Small intestine (tissue), 7 donors: ENCODE measurements at regions not wholly inside any gene's neighbourhood (a gene's known extent, or its start where the extent isn't known, plus 50 kb on each side); places are given as distances from the start of the nearest gene placed in this dataset.
"Not testable (repeated sequence)": the region's sequence is repeated elsewhere in the genome, so short reads cannot be mapped to it uniquely, and the experiment has no call there.

ENCODE experiments used
- DNase-seq, 2 donors: peaks; one replicate each; pipeline versions ENCODE4 v3.0.0 to v3.0.0-alpha.2; 2013
- FAIRE-seq: peaks from 2 replicates; lab custom pipeline; 2012; peaks lifted over from hg19 to GRCh38; lab: Jason Lieb, UNC
- H3K27ac ChIP-seq, 3 donors: one replicate each; pipeline ENCODE4 v1.5.1; 2013; ENCODE audit warnings: low read length in 2 of 3, mild to moderate bottlenecking in 2 of 3, control low read depth in 1 of 3, inconsistent platforms in 1 of 3, low read depth in 1 of 3, moderate library complexity in 1 of 3
- H3K27me3 ChIP-seq, 3 donors: one replicate each; pipeline ENCODE4 v1.6.1; 2013; ENCODE audit warnings: low read length in 3 of 3, inconsistent platforms in 1 of 3; ENCODE audit not compliant: control insufficient read depth in 3 of 3, insufficient read depth in 3 of 3
- H3K36me3 ChIP-seq, 3 donors: one replicate each; pipeline ENCODE4 v1.6.1; 2013; ENCODE audit warnings: low read length in 3 of 3, inconsistent platforms in 1 of 3, low read depth in 1 of 3, mild to moderate bottlenecking in 1 of 3, moderate library complexity in 1 of 3; ENCODE audit not compliant: control insufficient read depth in 3 of 3, insufficient read depth in 2 of 3
- H3K4me1 ChIP-seq, 3 donors: one replicate each; pipeline ENCODE4 v1.6.1; 2013; ENCODE audit warnings: low read length in 2 of 3, inconsistent platforms in 1 of 3, low read depth in 1 of 3, mild to moderate bottlenecking in 1 of 3, moderate library complexity in 1 of 3; ENCODE audit not compliant: control insufficient read depth in 3 of 3, insufficient read depth in 2 of 3
- H3K4me3 ChIP-seq, 3 donors: one replicate each; pipeline ENCODE4 v1.5.1; 2013; ENCODE audit warnings: low read length in 3 of 3, control low read depth in 1 of 3, inconsistent platforms in 1 of 3, low read depth in 1 of 3, mild to moderate bottlenecking in 1 of 3, moderate library complexity in 1 of 3
- H3K9me3 ChIP-seq, 2 donors: one replicate each; pipeline ENCODE4 v1.6.1; 2013; ENCODE audit warnings: low read depth in 1 of 2, low read length in 1 of 2; ENCODE audit not compliant: control insufficient read depth in 2 of 2, insufficient read depth in 1 of 2
- WGBS, 3 donors: extraction: QIAGEN DNeasy Blood & Tissue Kit; methylation state at CpG; one replicate each; pipeline ENCODE4 v1.1.7; 2013; 5-methylcytosine and 5-hydroxymethylcytosine counted together
- donor health status: healthy with polysubstance abuse.
- donor health status: control.
- donor health status: control.
- donor health status: Bipolar disorder and iron deficiency.
- donor health status: healthy.

- not testable (repeated sequence) for H3K36me3 ChIP-seq, H3K4me3 ChIP-seq, FAIRE-seq, DNase-seq, H3K27me3 ChIP-seq, H3K27ac ChIP-seq, H3K9me3 ChIP-seq, H3K4me1 ChIP-seq
- 60 to 81% (median 78%) methylated on average over 2 of the region's 3 CpGs for WGBS, 3 donors
These were observed 298.4 kb upstream of the PLGLB2 start for GRCh38 chr2:87449462-87449980.

- H3K27ac ChIP-seq, H3K4me3 ChIP-seq, H3K9me3 ChIP-seq, H3K27me3 ChIP-seq, DNase-seq, FAIRE-seq, H3K4me1 ChIP-seq, H3K36me3 ChIP-seq: not testable (repeated sequence)
- WGBS, 3 donors, result 82 to 91% (median 90%) methylated on average over 4 of the region's 4 CpGs
These were observed 295.7 kb upstream of the PLGLB2 start for GRCh38 chr2:87452193-87452592.

GRCh38 chr2:87452861-87453260 is 295.0 kb upstream of the PLGLB2 start:
- not testable (repeated sequence) for H3K4me3 ChIP-seq, DNase-seq, FAIRE-seq, H3K36me3 ChIP-seq, H3K9me3 ChIP-seq, H3K27me3 ChIP-seq, H3K4me1 ChIP-seq
- H3K27ac ChIP-seq, result peak overlapping the region in 1 of 3 donors; percentile 24
- 76 to 86% (median 81%) methylated on average over 1 of the region's 1 CpG for WGBS, 3 donors

GRCh38 chr2:87453965-87454364 is 293.9 kb upstream of the PLGLB2 start:
- not testable (repeated sequence) for H3K27ac ChIP-seq, H3K27me3 ChIP-seq, FAIRE-seq, H3K4me3 ChIP-seq, DNase-seq, H3K36me3 ChIP-seq, H3K9me3 ChIP-seq, H3K4me1 ChIP-seq
- WGBS, 3 donors, result 89 to 100% (median 95%) methylated on average over 1 of the region's 1 CpG

- H3K9me3 ChIP-seq, DNase-seq, H3K27me3 ChIP-seq, H3K4me1 ChIP-seq, H3K27ac ChIP-seq, FAIRE-seq, H3K36me3 ChIP-seq, H3K4me3 ChIP-seq: not testable (repeated sequence)
- WGBS, 3 donors, result 54 to 78% (median 68%) methylated on average over 2 of the region's 2 CpGs
These were observed 293.5 kb upstream of the PLGLB2 start for GRCh38 chr2:87454421-87454820.

GRCh38 chr2:87455209-87455853 is 292.6 kb upstream of the PLGLB2 start:
- H3K4me3 ChIP-seq, H3K4me1 ChIP-seq, H3K36me3 ChIP-seq, H3K27me3 ChIP-seq, DNase-seq, H3K9me3 ChIP-seq, FAIRE-seq: not testable (repeated sequence)
- H3K27ac ChIP-seq, result peak overlapping the region in 1 of 3 donors; percentile 80
- 13 to 67% (median 48%) methylated on average over 2 to 7 of the region's 13 CpGs for WGBS, 3 donors

- H3K27ac ChIP-seq, result peak overlapping the region in 1 of 3 donors; percentile 80
- H3K9me3 ChIP-seq, H3K36me3 ChIP-seq, H3K4me1 ChIP-seq, FAIRE-seq, H3K4me3 ChIP-seq, H3K27me3 ChIP-seq, DNase-seq: not testable (repeated sequence)
- 34 to 71% (median 52%) methylated on average over 4 of the region's 9 CpGs for WGBS, 3 donors
These were observed 292.0 kb upstream of the PLGLB2 start for GRCh38 chr2:87455854-87456249.

- not testable (repeated sequence) for H3K4me1 ChIP-seq, DNase-seq, FAIRE-seq, H3K9me3 ChIP-seq, H3K36me3 ChIP-seq, H3K27me3 ChIP-seq, H3K4me3 ChIP-seq
- H3K27ac ChIP-seq, result peak overlapping the region in 2 of 3 donors; percentile 48 to 80
- 46 to 59% (median 47%) methylated on average over 5 to 10 of the region's 17 CpGs for WGBS, 3 donors
These were observed 291.3 kb upstream of the PLGLB2 start for GRCh38 chr2:87456477-87457128.
